Transverse colon (tissue), 4 donors: ENCODE measurements at regions not wholly inside any gene's neighbourhood (a gene's known extent, or its start where the extent isn't known, plus 50 kb on each side); places are given as distances from the start of the nearest gene placed in this dataset.

Source experiments
- DNase-seq: peaks from one replicate; pipeline ENCODE4 v3.0.0-alpha.2; 2019
- H3K27ac ChIP-seq, 4 donors: fragments of 200-600 bp; sonication (generic); 2 replicates each; pipeline ENCODE4 v1.5.1; 2016 to 2018; ENCODE audit warnings: inconsistent platforms in 4 of 4
- H3K27me3 ChIP-seq: fragments of 200-600 bp; sonication (generic); 2 replicates; pipeline ENCODE4 v1.5.1; 2017; ENCODE audit warnings: inconsistent platforms
- H3K36me3 ChIP-seq, 4 donors: fragments of 200-600 bp; sonication (generic); 2 replicates each; pipeline ENCODE4 v1.5.1; 2017 to 2019; ENCODE audit warnings: inconsistent platforms in 4 of 4
- H3K4me1 ChIP-seq, 4 donors: fragments of 200-600 bp; sonication (generic); 2 replicates each; pipeline ENCODE4 v1.5.1; 2017 to 2020; ENCODE audit warnings: inconsistent platforms in 4 of 4
- H3K4me3 ChIP-seq, 4 donors: fragments of 200-600 bp; sonication (generic); 1 replicate in 1 of 4; 2 replicates in 3 of 4; pipeline versions ENCODE4 v1.5.1 to v1.6.1; 2017 to 2019; ENCODE audit warnings: inconsistent platforms in 4 of 4
- H3K9me3 ChIP-seq, 2 donors: fragments of 200-600 bp; sonication (generic); 2 replicates each; pipeline ENCODE4 v1.5.1; 2017 to 2019; ENCODE audit warnings: inconsistent platforms in 2 of 2
- CTCF ChIP-seq, 5 experiments: fragments of 200-600 bp in 3 of 5; fragments of 450-650 bp in 2 of 5; sonication (generic) in 3 of 5; IDR thresholded peaks; 1 replicate in 2 of 5; 2 replicates in 3 of 5; pipeline ENCODE4 v1.5.1; 2016 to 2017; ENCODE audit warnings: antibody characterized with exemption in 5 of 5, inconsistent platforms in 3 of 5, mild to moderate bottlenecking in 2 of 5, moderate library complexity in 1 of 5
- EP300 ChIP-seq: sonication (generic); formaldehyde crosslinking; IDR thresholded peaks from one replicate; pipeline ENCODE4 v1.6.1; 2017; ENCODE audit warnings: antibody characterized with exemption, low read depth
- POLR2A ChIP-seq: fragments of 450-650 bp; IDR thresholded peaks from one replicate; pipeline ENCODE4 v1.6.1; 2016; ENCODE audit warnings: antibody characterized with exemption, mild to moderate bottlenecking, moderate library complexity
- POLR2AphosphoS5 ChIP-seq, 3 donors: sonication (generic); formaldehyde crosslinking; IDR thresholded peaks; one replicate each; pipeline ENCODE4 v1.6.1; 2016; ENCODE audit warnings: antibody characterized with exemption in 3 of 3
- WGBS, 2 donors: methylation state at CpG; one replicate each; pipeline ENCODE4 v1.1.5; 2018; ENCODE audit warnings: low coverage in 1 of 2; 5-methylcytosine and 5-hydroxymethylcytosine counted together
- in situ Hi-C, 4 donors: fragments of 200-750 bp; cut with MboI; loops; one replicate each; pipeline versions ENCODE4 v1.15.0 to v1.15.1; 2017; ENCODE audit warnings: low sequenced_read_pairs in 3 of 4, low pct_ligation_motif_present in 1 of 4, low pct_unique_long_range_greater_than_20kb in 1 of 4
- intact Hi-C: fragments of 100-400 bp; cut with DNase I; formaldehyde crosslinking; loops from one replicate; pipeline ENCODE4 v1.15.1; 2023; ENCODE audit warnings: low total_unique reads

- intact Hi-C loops = no loop called here
- DNase-seq = no peak
- H3K9me3 ChIP-seq = no peaks in the 10 kb centered on the region
- no peaks in the 10 kb centered on the region for H3K27me3 ChIP-seq
- H3K36me3 ChIP-seq = no peaks in the 10 kb centered on the region
- no peak overlapping the region for H3K27ac ChIP-seq
- WGBS, 2 donors = 79 to 80% methylated on average over 1 to 5 of the region's 5 CpGs
- no peaks in the 10 kb centered on the region for H3K4me1 ChIP-seq
- no peak overlapping the region for H3K4me3 ChIP-seq
- TF ChIP-seq POLR2A = no peak
- no peak for TF ChIP-seq CTCF (IDR thresholded peaks at IDR 0.05)
- TF ChIP-seq EP300 = no peak
- TF ChIP-seq POLR2AphosphoS5 (IDR thresholded peaks at IDR 0.05) = no peak
- in situ Hi-C loops = no loop called here
Observed at GRCh38 chr20:60345106-60345505, 386.9 kb downstream of the CDH26 start.

DNA sequence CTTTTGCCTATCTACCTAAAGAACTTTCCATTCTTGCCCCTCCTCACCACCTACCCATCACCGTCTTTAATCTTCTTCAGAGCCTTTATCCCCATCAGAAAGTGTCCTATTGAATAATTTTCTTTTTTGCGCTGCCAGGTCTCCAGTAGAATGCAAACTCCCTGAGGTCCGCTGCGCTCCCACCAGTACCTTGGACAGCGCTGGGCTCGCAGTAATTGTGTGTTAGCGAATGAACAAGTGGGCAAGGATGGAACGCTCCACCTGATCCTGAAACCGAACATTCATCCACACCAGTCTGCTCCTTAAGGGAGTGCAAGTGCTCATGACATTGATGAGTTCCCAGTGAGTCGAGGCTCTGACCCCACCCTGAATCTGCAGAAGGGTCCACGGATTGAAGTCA, 391.2 kb downstream of the CDH26 start:
- no peaks in the 10 kb centered on the region for H3K4me1 ChIP-seq
- no peaks in the 10 kb centered on the region for H3K9me3 ChIP-seq
- intact Hi-C loops (no loop called here), in situ Hi-C loops (no loop called here)
- no peak overlapping the region for H3K4me3 ChIP-seq
- 93 to 95% methylated on average over 9 to 11 of the region's 11 CpGs for WGBS, 2 donors
- DNase-seq = no peak
- TF ChIP-seq CTCF (IDR thresholded peaks at IDR 0.05) (no peak), POLR2A (no peak), EP300 (no peak), POLR2AphosphoS5 (IDR thresholded peaks at IDR 0.05) (no peak)
- H3K27ac ChIP-seq = no peak overlapping the region
- no peaks in the 10 kb centered on the region for H3K27me3 ChIP-seq
- H3K36me3 ChIP-seq = no peaks in the 10 kb centered on the region

DNA sequence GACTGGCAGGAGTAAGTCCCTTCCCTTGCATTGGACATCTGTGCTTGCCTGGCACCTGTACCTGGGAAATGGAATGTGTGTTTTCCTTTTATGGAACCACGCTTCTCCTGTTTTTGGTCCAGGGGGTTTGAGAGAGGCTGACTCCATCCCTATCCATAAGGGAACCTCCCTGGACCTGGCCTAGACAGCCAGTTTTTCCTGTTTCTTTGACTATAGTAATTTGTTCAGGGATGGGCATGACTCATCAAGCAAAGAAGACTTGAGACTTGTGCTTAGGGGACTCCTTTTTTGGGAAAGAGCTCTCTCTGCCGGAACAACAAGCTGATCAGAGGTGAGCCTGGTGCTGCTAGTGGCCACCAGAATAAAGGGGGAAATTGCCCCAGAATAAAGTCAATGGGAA, 393.8 kb downstream of the CDH26 start:
- Histone ChIP-seq H3K4me3 (no peak overlapping the region), H3K36me3 (no peaks in the 10 kb centered on the region), H3K4me1 (no peaks in the 10 kb centered on the region), H3K27ac (no peak overlapping the region), H3K9me3 (no peaks in the 10 kb centered on the region), H3K27me3 (no peaks in the 10 kb centered on the region)
- TF ChIP-seq POLR2AphosphoS5 (IDR thresholded peaks at IDR 0.05) = no peak
- no peak for TF ChIP-seq EP300
- no peak for TF ChIP-seq CTCF (IDR thresholded peaks at IDR 0.05)
- TF ChIP-seq POLR2A = no peak
- 68 to 95% methylated on average over 2 of the region's 2 CpGs for WGBS, 2 donors
- in situ Hi-C loops = no loop called here
- intact Hi-C loops = no loop called here
- no peak for DNase-seq

- intact Hi-C loops = no loop called here
- Histone ChIP-seq H3K4me3 (no peak overlapping the region), H3K4me1 (no peaks in the 10 kb centered on the region), H3K36me3 (no peaks in the 10 kb centered on the region), H3K27me3 (no peaks in the 10 kb centered on the region), H3K27ac (no peak overlapping the region), H3K9me3 (no peaks in the 10 kb centered on the region)
- no peak for DNase-seq
- 89% methylated on average over 6 of the region's 6 CpGs; no CpG with 5 or more reads in 1 of the 2 donors for WGBS, 2 donors
- TF ChIP-seq EP300 = no peak
- no peak for TF ChIP-seq POLR2AphosphoS5 (IDR thresholded peaks at IDR 0.05)
- no peak for TF ChIP-seq CTCF (IDR thresholded peaks at IDR 0.05)
- TF ChIP-seq POLR2A = no peak
- in situ Hi-C loops = no loop called here
Observed at GRCh38 chr20:60352596-60352995, 394.4 kb downstream of the CDH26 start.
